Gastrocnemius medialis (tissue), 4 donors: ENCODE measurements at regions not wholly inside any gene's neighbourhood (a gene's known extent, or its start where the extent isn't known, plus 50 kb on each side); places are given as distances from the start of the nearest gene placed in this dataset.

ENCODE experiments used
- ATAC-seq, 2 donors: fragments of 150-250 bp; one replicate each; pipeline ENCODE4 v1.9.1; 2016
- DNase-seq, 2 donors: peaks; one replicate each; pipeline ENCODE4 v3.0.0-alpha.2; 2019
- H3K27ac ChIP-seq, 4 donors: fragments of 200-600 bp; sonication (generic); 1 replicate in 1 of 4; 2 replicates in 3 of 4; pipeline ENCODE4 v1.5.1; 2016 to 2018; ENCODE audit warnings: mild to moderate bottlenecking in 2 of 4, moderate library complexity in 1 of 4
- H3K27me3 ChIP-seq, 3 donors: fragments of 200-600 bp; sonication (generic) in 2 of 3; 1 replicate in 1 of 3; 2 replicates in 2 of 3; pipeline versions ENCODE4 v1.5.1 to v1.6.0; 2016 to 2019; ENCODE audit warnings: mild to moderate bottlenecking in 1 of 3, moderate library complexity in 1 of 3
- H3K36me3 ChIP-seq, 2 donors: fragments of 200-600 bp; sonication (generic) in 1 of 2; one replicate each; pipeline ENCODE4 v1.5.1; 2017 to 2018
- H3K4me1 ChIP-seq, 2 donors: fragments of 200-600 bp; sonication (generic) in 1 of 2; one replicate each; pipeline ENCODE4 v1.5.1; 2016 to 2017; ENCODE audit warnings: mild to moderate bottlenecking in 2 of 2
- H3K4me3 ChIP-seq, 4 donors: fragments of 200-600 bp; sonication (generic) in 3 of 4; 1 replicate in 1 of 4; 2 replicates in 3 of 4; pipeline ENCODE4 v1.5.1; 2016 to 2019; ENCODE audit warnings: mild to moderate bottlenecking in 2 of 4
- H3K9me3 ChIP-seq, 3 donors: fragments of 200-600 bp; sonication (generic) in 2 of 3; 1 replicate in 1 of 3; 2 replicates in 2 of 3; pipeline ENCODE4 v1.5.1; 2016 to 2019
- CTCF ChIP-seq, 5 experiments: fragments of 450-650 bp in 3 of 5; fragments of 200-600 bp in 2 of 5; sonication (generic) in 2 of 5; IDR thresholded peaks in 4 of 5; conservative IDR thresholded peaks in 1 of 5; 1 replicate in 4 of 5; 2 replicates in 1 of 5; pipeline ENCODE4 v1.5.1; 2016 to 2019; ENCODE audit warnings: antibody characterized with exemption in 5 of 5, mild to moderate bottlenecking in 3 of 5, moderate library complexity in 3 of 5
- POLR2A ChIP-seq, 2 donors: fragments of 450-650 bp; IDR thresholded peaks; one replicate each; pipeline ENCODE4 v1.6.1; 2017; ENCODE audit warnings: antibody characterized with exemption in 2 of 2, mild to moderate bottlenecking in 2 of 2, moderate library complexity in 2 of 2
- in situ Hi-C, 4 donors: fragments of 200-750 bp; cut with MboI; loops; one replicate each; pipeline versions ENCODE4 v1.15.0 to v1.8.0; 2017; ENCODE audit warnings: low sequenced_read_pairs in 4 of 4
- intact Hi-C: fragments of 100-400 bp; cut with DNase I; formaldehyde crosslinking; loops from one replicate; pipeline ENCODE4 v1.15.1; 2023; ENCODE audit warnings: low total_unique reads

GRCh38 chr5:74461251-74461650 lies 179.3 kb downstream of the ENC1 start:
- DNase-seq (no peak), ATAC-seq (no peak)
- Histone ChIP-seq H3K27me3 (no peaks in the 10 kb centered on the region), H3K27ac (no peak overlapping the region), H3K36me3 (no peaks in the 10 kb centered on the region), H3K4me3 (no peak overlapping the region), H3K4me1 (peaks cover 11 to 13% of the 10 kb centered on the region in 2 donors), H3K9me3 (no peaks in the 10 kb centered on the region)
- intact Hi-C loops = loop anchor here (5.0 kb wide), 1 partner anchor 34 kb away; no protein-coding TSS in a partner anchor
- in situ Hi-C loops = no loop called here
- no peak for TF ChIP-seq POLR2A (IDR thresholded peaks at IDR 0.05)
- no peak for TF ChIP-seq CTCF (IDR thresholded peaks at IDR 0.05 in 4 of 5, conservative IDR thresholded peaks at IDR 0.05 in 1 of 5)

- no peaks in the 10 kb centered on the region for H3K9me3 ChIP-seq
- H3K27me3 ChIP-seq = no peaks in the 10 kb centered on the region
- H3K27ac ChIP-seq = no peak overlapping the region
- peaks cover 9 to 11% of the 10 kb centered on the region in 2 donors for H3K4me1 ChIP-seq
- no peak overlapping the region for H3K4me3 ChIP-seq
- intact Hi-C loops (loop anchor here (5.0 kb wide), 1 partner anchor 33 kb away; no protein-coding TSS in a partner anchor), in situ Hi-C loops (no loop called here)
- no peak for DNase-seq
- H3K36me3 ChIP-seq = no peaks in the 10 kb centered on the region
- TF ChIP-seq CTCF (IDR thresholded peaks at IDR 0.05 in 4 of 5, conservative IDR thresholded peaks at IDR 0.05 in 1 of 5) (no peak), POLR2A (IDR thresholded peaks at IDR 0.05) (no peak)
- ATAC-seq = no peak
Observed at GRCh38 chr5:74460694-74461093, 179.8 kb downstream of the ENC1 start.

- ATAC-seq = no peak
- no peak overlapping the region for H3K27ac ChIP-seq
- TF ChIP-seq CTCF (IDR thresholded peaks at IDR 0.05 in 4 of 5, conservative IDR thresholded peaks at IDR 0.05 in 1 of 5) = no peak
- TF ChIP-seq POLR2A (IDR thresholded peaks at IDR 0.05) = no peak
- in situ Hi-C loops (no loop called here), intact Hi-C loops (loop anchor here (5.0 kb wide), 1 partner anchor 33 kb away; no protein-coding TSS in a partner anchor)
- peaks cover 6 to 10% of the 10 kb centered on the region in 2 donors for H3K4me1 ChIP-seq
- H3K36me3 ChIP-seq = no peaks in the 10 kb centered on the region
- no peak for DNase-seq
- no peaks in the 10 kb centered on the region for H3K27me3 ChIP-seq
- H3K4me3 ChIP-seq = no peak overlapping the region
- no peaks in the 10 kb centered on the region for H3K9me3 ChIP-seq
Observed at GRCh38 chr5:74459984-74460383, 180.5 kb downstream of the ENC1 start.

GRCh38 chr5:74457876-74458275 lies 182.7 kb downstream of the ENC1 start:
- Histone ChIP-seq H3K27ac (no peak overlapping the region), H3K36me3 (no peaks in the 10 kb centered on the region), H3K4me1 (peaks cover 12 to 20% of the 10 kb centered on the region in 2 donors), H3K4me3 (no peak overlapping the region), H3K9me3 (no peaks in the 10 kb centered on the region), H3K27me3 (no peaks in the 10 kb centered on the region)
- ATAC-seq = no peak
- TF ChIP-seq POLR2A (IDR thresholded peaks at IDR 0.05) = no peak
- TF ChIP-seq CTCF (IDR thresholded peaks at IDR 0.05 in 4 of 5, conservative IDR thresholded peaks at IDR 0.05 in 1 of 5) = no peak
- intact Hi-C loops = no loop called here
- no peak for DNase-seq
- in situ Hi-C loops = no loop called here
